Stomach (tissue), 8 donors: ENCODE measurements at regions not wholly inside any gene's neighbourhood (a gene's known extent, or its start where the extent isn't known, plus 50 kb on each side); places are given as distances from the start of the nearest gene placed in this dataset.
A peak's percentile ranks its signal among the peaks of the same experiment; 100 is the strongest.

Experiments
- DNase-seq, 2 donors: peaks; one replicate each; pipeline versions ENCODE4 v3.0.0 to v3.0.0-alpha.2; 2013 to 2019
- H3K27ac ChIP-seq, 5 donors: fragments of 200-600 bp in 4 of 5; sonication (generic) in 4 of 5; one replicate each; pipeline ENCODE4 v1.5.1; 2013 to 2019; ENCODE audit warnings: mild to moderate bottlenecking in 1 of 5, moderate library complexity in 1 of 5
- H3K27me3 ChIP-seq, 3 donors: fragments of 200-600 bp; sonication (generic); one replicate each; pipeline ENCODE4 v1.5.1; 2017 to 2019; ENCODE audit warnings: mixed run types in 1 of 3
- H3K36me3 ChIP-seq, 4 donors: fragments of 200-600 bp; sonication (generic); 1 replicate in 3 of 4; 2 replicates in 1 of 4; pipeline ENCODE4 v1.5.1; 2016 to 2019
- H3K4me1 ChIP-seq, 4 donors: fragments of 200-600 bp; sonication (generic); one replicate each; pipeline ENCODE4 v1.5.1; 2016 to 2019
- H3K4me3 ChIP-seq, 4 donors: fragments of 200-600 bp; sonication (generic) in 3 of 4; one replicate each; pipeline ENCODE4 v1.5.1; 2016 to 2019; ENCODE audit warnings: mild to moderate bottlenecking in 1 of 4
- H3K9me3 ChIP-seq, 4 donors: fragments of 200-600 bp; sonication (generic); one replicate each; pipeline ENCODE4 v1.5.1; 2016 to 2019
- CTCF ChIP-seq, 7 experiments: fragments of 450-650 bp in 4 of 7; fragments of 200-600 bp in 3 of 7; sonication (generic) in 3 of 7; IDR thresholded peaks; one replicate each; pipeline ENCODE4 v1.5.1; 2016 to 2019; ENCODE audit warnings: antibody characterized with exemption in 7 of 7, control low read depth in 2 of 7, mild to moderate bottlenecking in 1 of 7
- EP300 ChIP-seq: sonication (generic); formaldehyde crosslinking; IDR thresholded peaks from one replicate; pipeline ENCODE4 v1.6.1; 2017; ENCODE audit warnings: antibody characterized with exemption
- POLR2A ChIP-seq, 4 donors: fragments of 450-650 bp; IDR thresholded peaks; one replicate each; pipeline ENCODE4 v1.6.1; 2016; ENCODE audit warnings: antibody characterized with exemption in 4 of 4, control low read depth in 2 of 4, mild to moderate bottlenecking in 1 of 4, moderate library complexity in 1 of 4
- POLR2AphosphoS5 ChIP-seq, 3 donors: sonication (generic); formaldehyde crosslinking; IDR thresholded peaks; one replicate each; pipeline ENCODE4 v1.6.1; 2016; ENCODE audit warnings: antibody characterized with exemption in 3 of 3
- WGBS, 5 donors: extraction: QIAGEN DNeasy Blood & Tissue Kit in 3 of 5; methylation state at CpG; one replicate each; pipeline versions ENCODE4 v1.1.5 to v1.1.7; 2013 to 2018; 5-methylcytosine and 5-hydroxymethylcytosine counted together
- intact Hi-C: fragments of 100-400 bp; cut with DNase I; formaldehyde crosslinking; loops from one replicate; pipeline ENCODE4 v1.15.1; 2023; ENCODE audit warnings: low total_unique reads
- donor health status: healthy with polysubstance abuse.
- donor health status: Bipolar disorder and iron deficiency.
- donor health status: healthy.

DNA sequence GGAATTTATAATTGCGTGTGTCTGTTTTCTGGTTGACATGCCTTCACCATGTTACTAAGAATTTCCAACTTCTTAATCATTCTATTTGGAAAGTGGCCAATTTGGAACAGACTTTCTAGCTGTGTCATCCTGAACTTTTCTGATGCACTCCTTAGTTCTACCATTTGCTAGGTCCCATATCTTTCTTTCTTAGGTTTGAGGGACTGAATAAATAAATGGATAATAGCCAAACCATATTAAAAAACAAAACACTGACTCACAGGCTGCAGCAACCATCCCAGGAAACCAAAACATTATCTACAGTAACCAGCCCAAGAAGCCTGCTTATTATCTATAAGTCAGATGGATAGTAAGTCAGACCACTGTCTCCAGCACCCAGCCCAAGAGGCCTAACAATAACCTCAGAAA is 57.5 kb upstream of the PLET1 start:
- Histone ChIP-seq H3K36me3 (no peaks in the 10 kb centered on the region), H3K4me3 (no peak overlapping the region), H3K27ac (peak overlapping the region in 3 of 5 donors; percentile 18 to 46 (median 42)), H3K27me3 (no peaks in the 10 kb centered on the region), H3K9me3 (no peaks in the 10 kb centered on the region), H3K4me1 (peaks cover 7 to 30% (median 18%) of the 10 kb centered on the region in 4 donors)
- TF ChIP-seq CTCF (IDR thresholded peaks at IDR 0.05) (no peak), EP300 (no peak), POLR2A (IDR thresholded peaks at IDR 0.05) (no peak), POLR2AphosphoS5 (IDR thresholded peaks at IDR 0.05) (no peak)
- intact Hi-C loops = no loop called here
- peak in 1 of 2 donors; percentile 28 for DNase-seq
- 58 to 72% (median 68%) methylated on average over 1 of the region's 1 CpG for WGBS, 5 donors

DNA sequence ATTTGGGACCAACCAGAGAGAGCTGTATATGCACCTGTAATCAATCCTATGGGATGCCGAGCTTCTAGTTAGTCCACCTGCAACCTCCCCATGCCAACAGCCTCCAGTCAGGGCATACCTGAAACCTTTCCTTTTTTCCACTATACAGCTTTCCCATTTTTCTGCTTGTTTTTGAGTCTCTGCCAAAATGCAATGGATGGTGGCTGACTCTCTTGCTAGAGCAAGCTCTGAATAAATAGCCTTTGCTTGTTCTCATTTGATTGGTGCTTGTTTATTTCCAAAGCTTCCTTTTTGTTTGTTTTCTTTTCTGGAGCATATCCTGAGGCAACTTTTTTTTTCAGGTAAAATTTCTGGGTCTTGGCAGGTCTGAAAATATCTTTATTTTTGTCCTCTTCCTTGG is 58.0 kb upstream of the PLET1 start:
- H3K4me3 ChIP-seq = no peak overlapping the region
- H3K9me3 ChIP-seq = peaks cover 0 to 2% (median 0%) of the 10 kb centered on the region in 4 donors
- H3K27ac ChIP-seq = peak overlapping the region in 3 of 5 donors; percentile 18 to 46 (median 42)
- TF ChIP-seq POLR2AphosphoS5 (IDR thresholded peaks at IDR 0.05) (no peak), CTCF (IDR thresholded peaks at IDR 0.05) (no peak), EP300 (no peak), POLR2A (IDR thresholded peaks at IDR 0.05) (no peak)
- no peaks in the 10 kb centered on the region for H3K27me3 ChIP-seq
- intact Hi-C loops = no loop called here
- whole genome bisulfite sequencing, 5 donors = 73 to 100% (median 94%) methylated on average over 1 of the region's 1 CpG
- no peak for DNase-seq
- peaks cover 7 to 30% (median 18%) of the 10 kb centered on the region in 4 donors for H3K4me1 ChIP-seq
- H3K36me3 ChIP-seq = no peaks in the 10 kb centered on the region

- peak overlapping the region in 2 of 5 donors; percentile 18 to 72 for H3K27ac ChIP-seq
- H3K36me3 ChIP-seq = no peaks in the 10 kb centered on the region
- intact Hi-C loops = no loop called here
- 22 to 37% (median 31%) methylated on average over 5 of the region's 5 CpGs for WGBS, 5 donors
- H3K4me1 ChIP-seq = peaks cover 7 to 30% (median 18%) of the 10 kb centered on the region in 4 donors
- TF ChIP-seq POLR2A (IDR thresholded peaks at IDR 0.05) = no peak
- peak in 1 of 3 donors; percentile 38 for TF ChIP-seq POLR2AphosphoS5 (IDR thresholded peaks at IDR 0.05)
- no peaks in the 10 kb centered on the region for H3K27me3 ChIP-seq
- peaks cover 0 to 5% (median 0%) of the 10 kb centered on the region in 4 donors for H3K9me3 ChIP-seq
- H3K4me3 ChIP-seq = no peak overlapping the region
- peak; percentile 71 to 81 for DNase-seq
Measured at GRCh38 chr11:112320668-112321067, 60.0 kb upstream of the PLET1 start.

DNA sequence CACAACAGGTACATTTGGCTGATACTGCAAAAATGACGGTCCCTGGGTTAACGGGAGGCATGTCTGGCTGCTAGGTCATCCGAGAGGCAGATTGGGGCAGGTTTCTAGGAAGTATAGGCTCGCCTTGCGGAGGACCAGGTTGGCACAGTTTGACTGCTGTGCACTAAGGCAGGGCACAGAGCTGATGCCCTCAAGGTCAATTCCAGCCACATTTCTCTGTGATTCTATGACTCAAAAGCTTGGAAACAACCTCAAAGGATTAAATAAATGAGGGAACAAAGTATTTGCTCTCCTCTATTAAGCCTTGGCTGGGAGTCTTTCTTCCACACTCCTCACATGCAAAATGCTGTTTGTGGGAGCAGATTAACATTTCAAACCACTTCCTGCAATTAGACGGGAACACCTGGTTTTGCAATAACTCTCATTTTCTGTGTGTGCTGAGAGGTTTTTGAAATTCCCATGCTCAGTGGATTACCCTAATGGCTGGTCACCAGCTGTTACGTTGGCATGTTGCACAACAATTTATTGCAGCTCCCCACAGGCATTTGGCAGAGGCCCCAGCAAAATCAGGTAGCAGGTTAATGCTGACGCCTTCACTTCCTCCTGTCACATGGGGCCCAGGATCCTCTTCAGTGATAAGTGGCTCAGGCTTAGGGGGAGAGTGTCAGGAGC is 61.0 kb upstream of the PLET1 start:
- no peaks in the 10 kb centered on the region for H3K27me3 ChIP-seq
- peak overlapping the region in 4 of 5 donors; percentile 8 to 73 (median 55) for H3K27ac ChIP-seq
- H3K4me3 ChIP-seq = no peak overlapping the region
- H3K9me3 ChIP-seq = peaks cover 0 to 5% (median 0%) of the 10 kb centered on the region in 4 donors
- H3K36me3 ChIP-seq = no peaks in the 10 kb centered on the region
- peak in 2 of 3 donors; percentile 29 to 42 for TF ChIP-seq POLR2AphosphoS5 (IDR thresholded peaks at IDR 0.05)
- TF ChIP-seq EP300 = no peak
- peaks cover 7 to 30% (median 18%) of the 10 kb centered on the region in 4 donors for H3K4me1 ChIP-seq
- WGBS, 5 donors = 43 to 60% (median 50%) methylated on average over 8 of the region's 8 CpGs
- intact Hi-C loops = no loop called here
- peak; percentile 81 to 84 for DNase-seq

DNA sequence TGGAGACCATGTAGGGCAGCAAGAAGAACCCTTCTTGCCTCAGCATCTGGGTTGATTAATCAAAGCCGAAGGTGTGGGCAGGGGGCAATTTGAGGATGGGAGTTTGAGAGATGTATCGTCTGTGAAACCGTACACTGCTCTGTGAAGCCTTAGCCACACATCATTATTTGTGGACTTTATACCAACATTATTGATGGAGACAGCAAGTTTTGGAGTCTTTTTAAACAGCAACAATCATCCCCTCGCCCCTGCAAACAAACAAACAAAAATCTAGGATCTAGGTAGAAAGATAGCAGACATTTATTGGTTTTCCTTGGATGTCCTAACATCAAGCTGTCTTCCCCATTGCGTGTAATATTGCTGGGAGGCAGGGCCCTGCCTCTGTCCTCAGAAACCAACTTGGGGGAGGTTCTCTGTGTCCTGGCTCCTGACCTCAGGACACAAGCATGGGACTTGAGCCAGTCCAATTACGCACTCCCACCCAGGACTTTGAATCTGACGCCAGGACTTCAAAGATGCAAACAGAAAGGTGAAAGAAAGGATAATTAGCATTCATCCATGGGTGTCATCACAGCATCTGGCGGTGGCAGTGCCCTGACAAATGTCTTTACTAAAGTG is 61.6 kb upstream of the PLET1 start:
- WGBS, 5 donors = 74 to 94% (median 89%) methylated on average over 8 of the region's 8 CpGs
- no peaks in the 10 kb centered on the region for H3K36me3 ChIP-seq
- DNase-seq = no peak
- TF ChIP-seq POLR2AphosphoS5 (IDR thresholded peaks at IDR 0.05) (no peak), POLR2A (IDR thresholded peaks at IDR 0.05) (no peak)
- peaks cover 7 to 30% (median 18%) of the 10 kb centered on the region in 4 donors for H3K4me1 ChIP-seq
- no peak overlapping the region for H3K4me3 ChIP-seq
- H3K27me3 ChIP-seq = no peaks in the 10 kb centered on the region
- peaks cover 0 to 5% (median 0%) of the 10 kb centered on the region in 4 donors for H3K9me3 ChIP-seq
- intact Hi-C loops = no loop called here
- peak overlapping the region in 1 of 5 donors; percentile 72 for H3K27ac ChIP-seq
